Left ventricle myocardium inferior (tissue), 1 donor: ENCODE measurements at regions not wholly inside any gene's neighbourhood (a gene's known extent, or its start where the extent isn't known, plus 50 kb on each side); places are given as distances from the start of the nearest gene placed in this dataset.

Source experiments
- DNase-seq: peaks from one replicate; pipeline ENCODE4 v3.0.0-alpha.2; 2020
- H3K27ac ChIP-seq: fragments of 200-600 bp; replicated peaks from 2 replicates; pipeline ENCODE4 v1.8.0; 2021
- H3K27me3 ChIP-seq: fragments of 200-600 bp; 2 replicates; pipeline ENCODE4 v1.8.0; 2021; ENCODE audit warnings: low read depth
- H3K36me3 ChIP-seq: fragments of 200-600 bp; 2 replicates; pipeline ENCODE4 v1.8.0; 2021
- H3K4me1 ChIP-seq: fragments of 200-600 bp; 2 replicates; pipeline ENCODE4 v1.8.0; 2021
- H3K4me3 ChIP-seq: fragments of 200-600 bp; 2 replicates; pipeline ENCODE4 v1.8.0; 2021; ENCODE audit warnings: mild to moderate bottlenecking, moderate library complexity
- H3K9me3 ChIP-seq: fragments of 200-600 bp; replicated peaks from 2 replicates; pipeline ENCODE4 v1.8.0; 2021
- intact Hi-C: fragments of 100-400 bp; cut with micrococcal nuclease; formaldehyde crosslinking; loops from one replicate; pipeline ENCODE4 v1.11.0; 2022
- TF ChIP-seq, protein P1 (sequence below): fragments of 200-600 bp; IDR thresholded peaks from 2 replicates; pipeline ENCODE4 v1.8.0; 2021; ENCODE audit warnings: antibody characterized with exemption, mild to moderate bottlenecking, borderline replicate concordance
- donor health status: DM: no; HTN: yes; CAD: no; lungs with severe emphysema.

- TF ChIP-seq, protein P1, sequence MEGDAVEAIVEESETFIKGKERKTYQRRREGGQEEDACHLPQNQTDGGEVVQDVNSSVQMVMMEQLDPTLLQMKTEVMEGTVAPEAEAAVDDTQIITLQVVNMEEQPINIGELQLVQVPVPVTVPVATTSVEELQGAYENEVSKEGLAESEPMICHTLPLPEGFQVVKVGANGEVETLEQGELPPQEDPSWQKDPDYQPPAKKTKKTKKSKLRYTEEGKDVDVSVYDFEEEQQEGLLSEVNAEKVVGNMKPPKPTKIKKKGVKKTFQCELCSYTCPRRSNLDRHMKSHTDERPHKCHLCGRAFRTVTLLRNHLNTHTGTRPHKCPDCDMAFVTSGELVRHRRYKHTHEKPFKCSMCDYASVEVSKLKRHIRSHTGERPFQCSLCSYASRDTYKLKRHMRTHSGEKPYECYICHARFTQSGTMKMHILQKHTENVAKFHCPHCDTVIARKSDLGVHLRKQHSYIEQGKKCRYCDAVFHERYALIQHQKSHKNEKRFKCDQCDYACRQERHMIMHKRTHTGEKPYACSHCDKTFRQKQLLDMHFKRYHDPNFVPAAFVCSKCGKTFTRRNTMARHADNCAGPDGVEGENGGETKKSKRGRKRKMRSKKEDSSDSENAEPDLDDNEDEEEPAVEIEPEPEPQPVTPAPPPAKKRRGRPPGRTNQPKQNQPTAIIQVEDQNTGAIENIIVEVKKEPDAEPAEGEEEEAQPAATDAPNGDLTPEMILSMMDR = no peak
- Histone ChIP-seq H3K36me3 (peaks cover 100% of the 10 kb centered on the region), H3K27me3 (no peaks in the 10 kb centered on the region), H3K4me3 (no peak overlapping the region), H3K27ac (no peak overlapping the region), H3K4me1 (no peaks in the 10 kb centered on the region), H3K9me3 (peaks cover 100% of the 10 kb centered on the region)
- DNase-seq = no peak
- intact Hi-C loops = no loop called here
These were observed 105.7 kb downstream of the SNRPN start for GRCh38 chr15:25060472-25060803.

- Histone ChIP-seq H3K4me1 (no peaks in the 10 kb centered on the region), H3K4me3 (no peak overlapping the region), H3K9me3 (peaks cover 100% of the 10 kb centered on the region), H3K27me3 (no peaks in the 10 kb centered on the region), H3K27ac (no peak overlapping the region), H3K36me3 (peaks cover 100% of the 10 kb centered on the region)
- TF ChIP-seq, protein P1 = no peak
- no peak for DNase-seq
- intact Hi-C loops = no loop called here
These were observed 106.3 kb downstream of the SNRPN start for GRCh38 chr15:25060996-25061620.

- Histone ChIP-seq H3K27ac (no peak overlapping the region), H3K4me1 (no peaks in the 10 kb centered on the region), H3K27me3 (no peaks in the 10 kb centered on the region), H3K4me3 (no peak overlapping the region), H3K9me3 (peaks cover 100% of the 10 kb centered on the region), H3K36me3 (peaks cover 100% of the 10 kb centered on the region)
- TF ChIP-seq, protein P1 = no peak
- intact Hi-C loops = no loop called here
- no peak for DNase-seq
These were observed 107.2 kb downstream of the SNRPN start for GRCh38 chr15:25061808-25062550.

GRCh38 chr15:25062551-25063430 lies 108.0 kb downstream of the SNRPN start:
- intact Hi-C loops = no loop called here
- no peak for DNase-seq
- no peaks in the 10 kb centered on the region for H3K4me1 ChIP-seq
- no peak overlapping the region for H3K4me3 ChIP-seq
- peaks cover 100% of the 10 kb centered on the region for H3K36me3 ChIP-seq
- TF ChIP-seq, protein P1 = no peak
- H3K9me3 ChIP-seq = peaks cover 100% of the 10 kb centered on the region
- no peak overlapping the region for H3K27ac ChIP-seq
- no peaks in the 10 kb centered on the region for H3K27me3 ChIP-seq

DNA sequence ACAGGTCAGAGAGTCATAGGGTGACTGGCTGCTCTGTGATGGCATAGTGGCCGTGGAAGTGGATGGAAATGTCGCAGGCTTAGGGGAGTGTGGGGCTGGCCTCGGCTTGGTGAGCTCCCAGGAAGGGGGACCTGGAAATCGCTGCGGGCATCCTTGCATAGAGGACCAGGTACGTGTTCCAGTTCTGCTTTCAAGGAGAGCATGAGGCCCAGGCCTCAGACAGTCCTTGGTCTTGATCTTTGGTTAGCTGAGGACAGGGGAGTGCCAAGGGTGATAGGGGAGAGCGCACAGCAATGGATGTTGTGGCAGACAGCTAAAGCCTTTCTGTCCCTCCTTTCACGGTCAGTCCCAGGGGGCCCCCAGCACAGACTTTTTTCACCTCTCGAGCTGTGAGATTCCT lies 110.5 kb downstream of the SNRPN start:
- peaks cover 100% of the 10 kb centered on the region for H3K9me3 ChIP-seq
- peaks cover 100% of the 10 kb centered on the region for H3K36me3 ChIP-seq
- H3K4me3 ChIP-seq = no peak overlapping the region
- H3K27me3 ChIP-seq = no peaks in the 10 kb centered on the region
- no peak for DNase-seq
- intact Hi-C loops = no loop called here
- no peak overlapping the region for H3K27ac ChIP-seq
- no peaks in the 10 kb centered on the region for H3K4me1 ChIP-seq
- TF ChIP-seq, protein P1 = no peak
